HG03139 (cell line): ENCODE measurements at regions not wholly inside any gene's neighbourhood (a gene's known extent, or its start where the extent isn't known, plus 50 kb on each side); places are given as distances from the start of the nearest gene placed in this dataset.

Experiments used
- ATAC-seq: cut with Tn5 transposase; IDR thresholded peaks from one replicate; pipeline ENCODE4 v1.9.1; 2021; ENCODE audit not compliant: unreplicated experiment

DNA sequence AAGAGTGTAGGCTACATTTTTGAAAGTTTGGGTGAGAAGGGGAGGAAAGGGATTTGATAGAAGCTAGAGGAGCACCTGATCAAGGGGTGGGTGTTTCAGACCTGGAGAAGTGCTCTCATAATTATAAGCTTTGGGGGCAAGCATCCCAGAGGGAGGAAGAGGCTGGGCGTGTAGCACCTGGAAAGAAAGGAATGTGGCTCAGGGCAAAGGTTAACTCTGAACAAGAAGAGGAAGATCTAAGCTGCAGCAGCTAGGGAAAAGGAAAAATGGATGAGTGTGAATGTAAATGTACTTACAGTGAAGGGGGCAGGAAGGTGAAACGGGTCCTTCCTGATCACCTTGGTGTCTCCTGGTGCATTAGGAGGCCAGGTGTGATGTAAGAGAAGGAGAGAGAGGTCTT is 49.8 kb upstream of the ANKRD55 start:
- no peak for ATAC-seq
